ENCODE measurements at regions not wholly inside any gene's neighbourhood (a gene's known extent, or its start where the extent isn't known, plus 50 kb on each side); places are given as distances from the start of the nearest gene placed in this dataset.

DNA sequence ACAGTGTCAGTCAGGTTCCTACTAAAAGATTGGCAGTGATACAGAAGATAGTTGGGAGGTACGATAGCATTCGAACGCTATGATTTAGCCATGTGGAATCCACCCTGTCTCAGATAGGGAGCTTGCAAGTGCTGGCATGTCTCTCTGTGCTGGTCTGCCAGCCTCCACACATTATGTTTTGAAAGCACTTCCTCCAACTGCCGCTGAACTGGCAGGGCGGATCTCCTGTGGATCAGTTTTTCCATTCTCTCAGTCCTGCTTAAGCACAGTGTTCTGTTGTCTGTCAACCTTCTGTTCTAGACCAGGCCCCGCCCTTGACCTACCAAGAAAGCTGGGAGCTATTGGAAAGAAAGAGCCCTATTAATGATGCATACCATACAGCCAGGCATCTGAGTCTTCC lies 65.5 kb upstream of the PALMD start:
- DNase-seq: no peak

DNA sequence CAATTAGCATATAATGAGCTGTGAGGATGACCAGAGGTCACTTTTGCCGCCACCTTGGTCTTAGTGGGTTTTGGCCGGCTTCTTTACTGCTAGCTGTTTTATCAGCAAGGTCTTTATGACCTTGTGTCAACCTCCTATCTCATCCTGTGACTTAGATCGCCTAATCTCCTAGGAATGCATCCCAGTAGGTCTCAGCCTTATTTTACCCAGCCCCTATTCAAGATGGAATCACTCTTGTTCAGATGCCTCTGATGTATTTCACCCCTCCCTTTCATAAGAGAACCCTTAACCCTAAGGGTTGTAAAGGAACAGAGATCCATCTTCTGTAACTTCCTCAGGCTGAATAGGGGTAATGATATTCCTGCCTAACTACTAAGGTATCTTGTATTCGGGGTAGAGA lies 58.9 kb upstream of the PALMD start:
- no peak for DNase-seq

GRCh38 chr1:99589186-99589636 lies 56.7 kb upstream of the PALMD start:
- DNase-seq: no peak

- DNase-seq: no peak
These were observed 55.2 kb upstream of the PALMD start for GRCh38 chr1:99590578-99591209.

GRCh38 chr1:99591886-99592285 lies 54.0 kb upstream of the PALMD start:
- DNase-seq: no peak

DNA sequence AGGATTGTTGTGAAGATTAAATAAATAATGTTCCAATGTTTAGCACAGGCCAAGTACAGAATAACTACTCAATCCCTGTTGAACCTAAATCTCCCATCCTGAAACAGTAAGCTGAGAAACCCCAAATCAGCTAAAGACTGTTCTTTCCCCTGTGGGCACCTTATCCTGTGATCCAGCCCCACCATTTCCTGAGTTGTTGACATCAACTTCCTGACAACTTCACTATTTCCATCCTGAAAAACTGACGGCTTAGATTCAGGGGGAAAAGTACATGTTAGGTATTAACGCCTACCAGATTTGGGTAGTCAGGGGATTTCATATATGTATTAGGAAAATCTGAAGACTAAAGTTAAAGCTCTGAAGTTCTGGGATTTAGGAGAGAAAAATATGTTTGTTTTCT lies 51.7 kb upstream of the PALMD start:
- DNase-seq: no peak

GRCh38 chr1:99595041-99595440 lies 50.9 kb upstream of the PALMD start:
- no peak for DNase-seq

DNA sequence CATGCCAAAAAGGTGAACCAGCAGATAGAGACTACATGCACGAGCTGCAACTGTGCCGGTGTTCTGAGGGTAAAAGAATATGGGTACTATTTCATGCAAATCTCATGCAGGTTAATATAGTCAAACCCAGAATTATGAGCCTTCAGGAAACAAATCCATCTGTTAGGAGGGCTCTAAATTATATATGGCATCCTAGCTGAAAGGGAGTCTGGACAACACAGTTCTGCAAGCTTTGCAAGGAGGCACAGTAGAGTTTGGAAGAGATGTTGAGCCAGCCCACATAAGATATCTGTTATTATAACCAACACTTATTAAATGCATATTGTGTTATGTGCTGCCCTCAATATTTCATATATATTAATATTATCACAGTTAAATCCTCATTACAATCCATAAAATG lies 50.5 kb upstream of the PALMD start:
- no peak for DNase-seq

Data from activated CD4-positive, alpha-beta T cell treated with anti-CD3 and anti-CD28 coated beads, Interleukin-2, Interleukin-6, amounts not matched to agents 100 ng/mL and 50 ng/mL, durations not matched to agents 16 hours and 8 hours (primary cell).